ENCODE measurements at regions not wholly inside any gene's neighbourhood (a gene's known extent, or its start where the extent isn't known, plus 50 kb on each side); places are given as distances from the start of the nearest gene placed in this dataset.

DNA sequence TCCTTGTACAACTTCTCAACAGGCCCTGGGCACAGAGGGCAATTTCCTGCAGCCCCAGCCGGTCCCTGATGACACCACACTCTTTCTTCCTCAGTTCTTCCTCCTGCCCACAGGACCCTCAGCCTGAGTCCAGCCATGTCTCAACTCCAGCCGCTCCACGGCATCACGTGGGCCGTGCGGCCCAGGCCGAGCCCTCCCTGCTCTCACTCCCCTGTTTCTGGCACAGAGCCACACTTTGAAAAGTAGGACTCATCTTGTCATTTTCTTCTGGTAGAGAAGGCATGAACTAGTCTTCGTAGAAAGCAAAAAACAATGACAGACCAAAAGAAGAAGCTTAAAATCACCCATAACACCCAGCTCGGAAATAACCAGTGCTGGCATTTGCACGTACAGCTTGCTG is 404.7 kb upstream of the IRX1 start (continued):
- TF ChIP-seq, protein P1, sequence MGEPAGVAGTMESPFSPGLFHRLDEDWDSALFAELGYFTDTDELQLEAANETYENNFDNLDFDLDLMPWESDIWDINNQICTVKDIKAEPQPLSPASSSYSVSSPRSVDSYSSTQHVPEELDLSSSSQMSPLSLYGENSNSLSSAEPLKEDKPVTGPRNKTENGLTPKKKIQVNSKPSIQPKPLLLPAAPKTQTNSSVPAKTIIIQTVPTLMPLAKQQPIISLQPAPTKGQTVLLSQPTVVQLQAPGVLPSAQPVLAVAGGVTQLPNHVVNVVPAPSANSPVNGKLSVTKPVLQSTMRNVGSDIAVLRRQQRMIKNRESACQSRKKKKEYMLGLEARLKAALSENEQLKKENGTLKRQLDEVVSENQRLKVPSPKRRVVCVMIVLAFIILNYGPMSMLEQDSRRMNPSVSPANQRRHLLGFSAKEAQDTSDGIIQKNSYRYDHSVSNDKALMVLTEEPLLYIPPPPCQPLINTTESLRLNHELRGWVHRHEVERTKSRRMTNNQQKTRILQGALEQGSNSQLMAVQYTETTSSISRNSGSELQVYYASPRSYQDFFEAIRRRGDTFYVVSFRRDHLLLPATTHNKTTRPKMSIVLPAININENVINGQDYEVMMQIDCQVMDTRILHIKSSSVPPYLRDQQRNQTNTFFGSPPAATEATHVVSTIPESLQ (CRISPR knock-in tag; IDR thresholded peaks at IDR 0.05) = no peak
- TF ChIP-seq PRRX2 (CRISPR knock-in tag; IDR thresholded peaks at IDR 0.05) (no peak), ZNF263 (CRISPR knock-in tag; IDR thresholded peaks at IDR 0.05; ENCODE audit: low read depth) (no peak)
- TF ChIP-seq, protein P2, sequence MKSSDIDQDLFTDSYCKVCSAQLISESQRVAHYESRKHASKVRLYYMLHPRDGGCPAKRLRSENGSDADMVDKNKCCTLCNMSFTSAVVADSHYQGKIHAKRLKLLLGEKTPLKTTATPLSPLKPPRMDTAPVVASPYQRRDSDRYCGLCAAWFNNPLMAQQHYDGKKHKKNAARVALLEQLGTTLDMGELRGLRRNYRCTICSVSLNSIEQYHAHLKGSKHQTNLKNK (CRISPR knock-in tag; IDR thresholded peaks at IDR 0.05) = no peak
- TF ChIP-seq, protein P3, sequence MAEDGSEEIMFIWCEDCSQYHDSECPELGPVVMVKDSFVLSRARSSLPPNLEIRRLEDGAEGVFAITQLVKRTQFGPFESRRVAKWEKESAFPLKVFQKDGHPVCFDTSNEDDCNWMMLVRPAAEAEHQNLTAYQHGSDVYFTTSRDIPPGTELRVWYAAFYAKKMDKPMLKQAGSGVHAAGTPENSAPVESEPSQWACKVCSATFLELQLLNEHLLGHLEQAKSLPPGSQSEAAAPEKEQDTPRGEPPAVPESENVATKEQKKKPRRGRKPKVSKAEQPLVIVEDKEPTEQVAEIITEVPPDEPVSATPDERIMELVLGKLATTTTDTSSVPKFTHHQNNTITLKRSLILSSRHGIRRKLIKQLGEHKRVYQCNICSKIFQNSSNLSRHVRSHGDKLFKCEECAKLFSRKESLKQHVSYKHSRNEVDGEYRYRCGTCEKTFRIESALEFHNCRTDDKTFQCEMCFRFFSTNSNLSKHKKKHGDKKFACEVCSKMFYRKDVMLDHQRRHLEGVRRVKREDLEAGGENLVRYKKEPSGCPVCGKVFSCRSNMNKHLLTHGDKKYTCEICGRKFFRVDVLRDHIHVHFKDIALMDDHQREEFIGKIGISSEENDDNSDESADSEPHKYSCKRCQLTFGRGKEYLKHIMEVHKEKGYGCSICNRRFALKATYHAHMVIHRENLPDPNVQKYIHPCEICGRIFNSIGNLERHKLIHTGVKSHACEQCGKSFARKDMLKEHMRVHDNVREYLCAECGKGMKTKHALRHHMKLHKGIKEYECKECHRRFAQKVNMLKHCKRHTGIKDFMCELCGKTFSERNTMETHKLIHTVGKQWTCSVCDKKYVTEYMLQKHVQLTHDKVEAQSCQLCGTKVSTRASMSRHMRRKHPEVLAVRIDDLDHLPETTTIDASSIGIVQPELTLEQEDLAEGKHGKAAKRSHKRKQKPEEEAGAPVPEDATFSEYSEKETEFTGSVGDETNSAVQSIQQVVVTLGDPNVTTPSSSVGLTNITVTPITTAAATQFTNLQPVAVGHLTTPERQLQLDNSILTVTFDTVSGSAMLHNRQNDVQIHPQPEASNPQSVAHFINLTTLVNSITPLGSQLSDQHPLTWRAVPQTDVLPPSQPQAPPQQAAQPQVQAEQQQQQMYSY (CRISPR knock-in tag; IDR thresholded peaks at IDR 0.05) = no peak
- TF ChIP-seq, protein P4, sequence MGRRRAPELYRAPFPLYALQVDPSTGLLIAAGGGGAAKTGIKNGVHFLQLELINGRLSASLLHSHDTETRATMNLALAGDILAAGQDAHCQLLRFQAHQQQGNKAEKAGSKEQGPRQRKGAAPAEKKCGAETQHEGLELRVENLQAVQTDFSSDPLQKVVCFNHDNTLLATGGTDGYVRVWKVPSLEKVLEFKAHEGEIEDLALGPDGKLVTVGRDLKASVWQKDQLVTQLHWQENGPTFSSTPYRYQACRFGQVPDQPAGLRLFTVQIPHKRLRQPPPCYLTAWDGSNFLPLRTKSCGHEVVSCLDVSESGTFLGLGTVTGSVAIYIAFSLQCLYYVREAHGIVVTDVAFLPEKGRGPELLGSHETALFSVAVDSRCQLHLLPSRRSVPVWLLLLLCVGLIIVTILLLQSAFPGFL (CRISPR knock-in tag; IDR thresholded peaks at IDR 0.05; ENCODE audit: borderline replicate concordance) = no peak

DNA sequence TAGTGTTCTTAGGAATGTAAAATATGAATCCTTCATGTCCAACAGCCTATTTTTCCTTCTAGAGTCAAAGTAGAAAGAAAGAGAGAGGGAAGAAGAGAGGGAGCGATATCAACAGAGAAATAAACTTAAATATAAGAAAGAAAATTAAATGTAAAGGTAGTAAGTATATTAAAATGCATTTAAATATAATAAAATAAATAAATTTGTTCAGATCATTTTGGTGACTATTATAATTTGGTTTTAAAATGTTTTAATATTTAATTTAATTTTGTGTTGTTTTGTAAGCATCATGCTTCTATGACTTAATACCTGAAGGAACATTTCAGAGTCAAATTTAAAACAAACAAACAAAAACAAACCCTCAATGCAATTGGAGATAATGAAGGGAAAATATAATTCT is 405.2 kb upstream of the IRX1 start:
- Mint-ChIP-seq H3K9me3 (no peaks in the 10 kb centered on the region), H3K27me3 (ENCODE audit: low read depth) (peaks cover 3% of the 10 kb centered on the region; the same call in 1 of the 2 replicates), H3K36me3 (no peaks in the 10 kb centered on the region), H3K4me1 (peaks cover 43% of the 10 kb centered on the region), H3K27ac (no peak overlapping the region), H3K4me3 (no peak overlapping the region)
- DNase-seq (ENCODE audit: low spot score) = no peak
- no peak for TF ChIP-seq IRF2 (CRISPR knock-in tag; IDR thresholded peaks at IDR 0.05; ENCODE audit: borderline replicate concordance, low read depth)
- no peak for TF ChIP-seq ZNF121 (CRISPR knock-in tag; IDR thresholded peaks at IDR 0.05)
- TF ChIP-seq HMGA2 (CRISPR knock-in tag; IDR thresholded peaks at IDR 0.05) = peak; percentile 93
- TF ChIP-seq RELA (CRISPR knock-in tag; IDR thresholded peaks at IDR 0.05; ENCODE audit: borderline replicate concordance) = no peak
- TF ChIP-seq, protein P5, sequence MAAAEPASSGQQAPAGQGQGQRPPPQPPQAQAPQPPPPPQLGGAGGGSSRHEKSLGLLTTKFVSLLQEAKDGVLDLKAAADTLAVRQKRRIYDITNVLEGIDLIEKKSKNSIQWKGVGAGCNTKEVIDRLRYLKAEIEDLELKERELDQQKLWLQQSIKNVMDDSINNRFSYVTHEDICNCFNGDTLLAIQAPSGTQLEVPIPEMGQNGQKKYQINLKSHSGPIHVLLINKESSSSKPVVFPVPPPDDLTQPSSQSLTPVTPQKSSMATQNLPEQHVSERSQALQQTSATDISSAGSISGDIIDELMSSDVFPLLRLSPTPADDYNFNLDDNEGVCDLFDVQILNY (CRISPR knock-in tag; IDR thresholded peaks at IDR 0.05) = no peak
- ChIA-PET CTCF (no interaction called here), POLR2A (no interaction called here)
- no peak for ATAC-seq

DNA sequence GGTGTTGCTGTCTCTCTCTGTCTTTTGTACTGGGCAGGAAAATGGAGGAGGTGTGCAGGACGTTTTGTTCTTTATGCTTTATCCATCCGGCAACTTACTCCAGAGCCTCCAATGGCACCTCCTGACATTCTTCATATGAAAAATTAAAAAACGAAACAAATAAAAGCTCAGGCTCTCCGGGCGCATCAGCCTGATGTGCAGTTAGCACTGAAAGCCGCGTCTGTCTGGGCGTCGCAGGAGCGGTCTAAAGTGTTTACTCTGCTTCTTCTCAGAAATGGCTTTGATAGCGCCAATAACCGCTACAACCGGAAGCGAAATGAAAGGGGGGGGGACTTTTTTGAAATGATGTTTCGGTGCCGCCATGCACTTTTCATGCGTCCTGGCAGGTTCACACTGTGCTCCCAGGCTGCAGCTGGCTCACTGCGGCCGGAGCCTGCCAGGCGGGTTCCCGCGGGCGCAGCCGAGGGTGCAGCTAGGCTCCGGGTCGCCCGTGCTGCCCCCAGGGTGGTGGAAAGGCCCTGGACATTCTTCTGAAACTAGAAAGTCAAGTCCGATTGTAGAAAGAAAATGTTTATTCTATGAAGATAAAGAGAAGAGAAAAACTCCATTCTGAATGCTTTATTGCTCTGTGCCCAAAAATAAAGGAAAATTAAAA is 407.7 kb upstream of the IRX1 start:
- peaks cover 25% of the 10 kb centered on the region for H3K4me1 Mint-ChIP-seq
- H3K27me3 Mint-ChIP-seq (ENCODE audit: low read depth) = no peaks in the 10 kb centered on the region
- POLR2A ChIA-PET = no interaction called here
- CTCF ChIA-PET = interaction anchor here (0.6 to 3.9 kb wide), 2 partner anchors 8 to 902 kb away, joined by 3 to 12 read pairs; no protein-coding TSS in a partner anchor
- no peak overlapping the region for H3K27ac Mint-ChIP-seq
- ATAC-seq = no peak
- no peak overlapping the region for H3K4me3 Mint-ChIP-seq
- no peaks in the 10 kb centered on the region for H3K36me3 Mint-ChIP-seq
- no peak for DNase-seq (ENCODE audit: low spot score)
- H3K9me3 Mint-ChIP-seq = no peaks in the 10 kb centered on the region
- TF ChIP-seq, protein P6, sequence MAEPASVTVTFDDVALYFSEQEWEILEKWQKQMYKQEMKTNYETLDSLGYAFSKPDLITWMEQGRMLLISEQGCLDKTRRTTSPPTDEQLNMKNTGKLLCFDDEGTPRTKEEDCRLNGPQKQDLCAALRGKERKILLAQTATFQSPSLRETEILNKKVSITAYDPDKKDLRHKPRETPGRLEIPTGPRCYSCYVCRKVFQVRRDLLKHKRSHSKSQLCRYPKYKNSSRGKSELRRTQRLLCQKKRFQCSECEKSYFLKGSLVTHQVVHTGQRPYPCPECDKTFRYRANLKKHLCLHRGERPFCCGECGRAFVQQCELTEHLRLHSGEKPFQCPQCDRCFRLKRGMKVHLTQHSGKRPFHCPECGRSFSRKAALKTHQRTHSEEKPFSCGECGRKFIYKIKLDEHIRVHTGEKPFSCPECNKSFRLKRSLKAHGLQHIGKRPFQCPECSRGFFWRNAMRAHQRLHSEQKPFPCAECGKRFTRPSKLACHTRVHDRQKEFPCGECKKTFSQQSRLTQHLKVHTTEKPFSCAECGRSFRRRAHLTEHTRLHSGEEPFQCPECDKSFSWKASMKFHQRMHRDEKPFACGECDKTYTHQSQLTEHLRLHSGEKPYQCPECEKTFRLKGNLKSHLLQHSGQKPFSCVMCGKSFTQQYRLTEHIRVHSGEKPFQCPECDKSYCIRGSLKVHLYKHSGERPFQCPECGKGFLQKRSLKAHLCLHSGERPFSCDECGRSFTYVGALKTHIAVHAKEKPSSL (CRISPR knock-in tag; conservative IDR thresholded peaks at IDR 0.05) = no peak
- TF ChIP-seq, protein P1 (CRISPR knock-in tag; IDR thresholded peaks at IDR 0.05) = no peak
- TF ChIP-seq, protein P7, sequence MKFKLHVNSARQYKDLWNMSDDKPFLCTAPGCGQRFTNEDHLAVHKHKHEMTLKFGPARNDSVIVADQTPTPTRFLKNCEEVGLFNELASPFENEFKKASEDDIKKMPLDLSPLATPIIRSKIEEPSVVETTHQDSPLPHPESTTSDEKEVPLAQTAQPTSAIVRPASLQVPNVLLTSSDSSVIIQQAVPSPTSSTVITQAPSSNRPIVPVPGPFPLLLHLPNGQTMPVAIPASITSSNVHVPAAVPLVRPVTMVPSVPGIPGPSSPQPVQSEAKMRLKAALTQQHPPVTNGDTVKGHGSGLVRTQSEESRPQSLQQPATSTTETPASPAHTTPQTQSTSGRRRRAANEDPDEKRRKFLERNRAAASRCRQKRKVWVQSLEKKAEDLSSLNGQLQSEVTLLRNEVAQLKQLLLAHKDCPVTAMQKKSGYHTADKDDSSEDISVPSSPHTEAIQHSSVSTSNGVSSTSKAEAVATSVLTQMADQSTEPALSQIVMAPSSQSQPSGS (CRISPR knock-in tag; IDR thresholded peaks at IDR 0.05; ENCODE audit: borderline replicate concordance, low read depth) = no peak
- TF ChIP-seq NFE2L1 (CRISPR knock-in tag; IDR thresholded peaks at IDR 0.05) (no peak), ELF4 (CRISPR knock-in tag; IDR thresholded peaks at IDR 0.05; ENCODE audit: low read depth) (no peak)
- TF ChIP-seq, protein P2 (CRISPR knock-in tag; IDR thresholded peaks at IDR 0.05) = no peak

All from WTC11 (cell line).